GM18502 (cell line): ENCODE measurements at regions not wholly inside any gene's neighbourhood (a gene's known extent, or its start where the extent isn't known, plus 50 kb on each side); places are given as distances from the start of the nearest gene placed in this dataset.

ENCODE experiments used
- ATAC-seq: cut with Tn5 transposase; IDR thresholded peaks from one replicate; pipeline ENCODE4 v1.9.1; 2021; ENCODE audit warnings: mild to moderate bottlenecking; ENCODE audit not compliant: unreplicated experiment, poor library complexity

GRCh38 chr16:63050391-63050790, 1014.2 kb upstream of the CDH8 start:
- ATAC-seq, result no peak

GRCh38 chr16:63038397-63039106, 1002.3 kb upstream of the CDH8 start:
- no peak for ATAC-seq

GRCh38 chr16:63037761-63038396, 1001.6 kb upstream of the CDH8 start:
- ATAC-seq, result no peak

GRCh38 chr16:63018581-63019223, 982.5 kb upstream of the CDH8 start:
- ATAC-seq, result no peak

GRCh38 chr16:63008688-63009087, 972.5 kb upstream of the CDH8 start:
- ATAC-seq, result no peak

GRCh38 chr16:63005356-63005755, 969.1 kb upstream of the CDH8 start:
- ATAC-seq, result no peak

GRCh38 chr16:62989480-62989879, 953.2 kb upstream of the CDH8 start:
- no peak for ATAC-seq

GRCh38 chr16:62985722-62986121, 949.5 kb upstream of the CDH8 start:
- no peak for ATAC-seq

- no peak for ATAC-seq
Observed at GRCh38 chr16:62978451-62978850, 942.2 kb upstream of the CDH8 start.

- no peak for ATAC-seq
Observed at GRCh38 chr16:62977876-62978275, 941.6 kb upstream of the CDH8 start.

GRCh38 chr16:62974424-62974823, 938.2 kb upstream of the CDH8 start:
- ATAC-seq, result no peak

- ATAC-seq, result no peak
Observed at GRCh38 chr16:62970851-62971250, 934.6 kb upstream of the CDH8 start.

GRCh38 chr16:62969711-62970318, 933.6 kb upstream of the CDH8 start:
- ATAC-seq, result no peak

- no peak for ATAC-seq
Observed at GRCh38 chr16:62967611-62968010, 931.4 kb upstream of the CDH8 start.

- ATAC-seq, result no peak
Observed at GRCh38 chr16:62967163-62967562, 930.9 kb upstream of the CDH8 start.

- no peak for ATAC-seq
Observed at GRCh38 chr16:62966626-62967025, 930.4 kb upstream of the CDH8 start.

- no peak for ATAC-seq
Observed at GRCh38 chr16:62965831-62966230, 929.6 kb upstream of the CDH8 start.

GRCh38 chr16:62963846-62964245, 927.6 kb upstream of the CDH8 start:
- ATAC-seq, result no peak

- ATAC-seq, result no peak
Observed at GRCh38 chr16:62955033-62955349, 918.8 kb upstream of the CDH8 start.

GRCh38 chr16:62954144-62955032, 918.1 kb upstream of the CDH8 start:
- no peak for ATAC-seq
